ENCODE measurements at regions not wholly inside any gene's neighbourhood (a gene's known extent, or its start where the extent isn't known, plus 50 kb on each side); places are given as distances from the start of the nearest gene placed in this dataset.

GRCh38 chr2:15116830-15117229 is 444.3 kb downstream of the NBAS start:
- TF ChIP-seq CTCF (IDR thresholded peaks at IDR 0.05; ENCODE audit: control extremely low read depth in 1 of 3, insufficient read depth in 1 of 3, low read depth in 1 of 3, low read length in 3 of 3): no peak
- no peak for TF ChIP-seq EZH2 (IDR thresholded peaks at IDR 0.05; ENCODE audit: low read depth, low read length, severe bottlenecking)
